Fibroblast of skin of abdomen (primary cell): ENCODE measurements at regions not wholly inside any gene's neighbourhood (a gene's known extent, or its start where the extent isn't known, plus 50 kb on each side); places are given as distances from the start of the nearest gene placed in this dataset.
"Not testable (repeated sequence)": the region's sequence is repeated elsewhere in the genome, so short reads cannot be mapped to it uniquely, and the experiment has no call there.

Experiments used
- DNase-seq: peaks from one replicate; pipeline ENCODE4 v3.0.0-alpha.2; 2013

DNA sequence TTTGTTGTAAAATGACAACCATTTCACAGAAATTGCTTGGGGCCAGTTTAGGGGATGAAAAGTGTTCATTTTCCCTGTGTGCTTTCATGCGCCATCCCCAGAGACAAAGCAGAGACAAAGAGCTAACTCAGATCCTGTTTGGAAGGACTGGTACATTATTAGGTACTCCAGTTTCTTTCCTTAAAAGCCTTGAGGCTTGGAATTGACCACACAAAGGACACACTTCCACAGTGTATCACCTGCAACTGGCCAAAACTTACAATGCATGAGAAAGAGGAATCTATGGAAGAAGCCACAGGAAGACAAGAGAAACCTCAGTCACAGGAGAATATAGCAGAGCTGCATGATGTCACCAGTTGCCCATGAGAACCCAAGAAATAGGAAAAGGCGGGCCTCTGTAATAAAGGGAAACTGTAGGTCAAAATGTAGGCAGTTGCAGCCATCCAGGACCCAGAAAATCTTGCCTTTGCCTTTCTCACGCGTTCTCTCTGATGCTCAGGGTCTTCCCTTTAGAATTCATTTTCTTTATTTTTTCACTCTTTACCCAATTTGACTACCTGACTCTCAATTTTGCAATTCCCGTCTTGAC, 339.0 kb downstream of the RMST start:
- no peak for DNase-seq

DNA sequence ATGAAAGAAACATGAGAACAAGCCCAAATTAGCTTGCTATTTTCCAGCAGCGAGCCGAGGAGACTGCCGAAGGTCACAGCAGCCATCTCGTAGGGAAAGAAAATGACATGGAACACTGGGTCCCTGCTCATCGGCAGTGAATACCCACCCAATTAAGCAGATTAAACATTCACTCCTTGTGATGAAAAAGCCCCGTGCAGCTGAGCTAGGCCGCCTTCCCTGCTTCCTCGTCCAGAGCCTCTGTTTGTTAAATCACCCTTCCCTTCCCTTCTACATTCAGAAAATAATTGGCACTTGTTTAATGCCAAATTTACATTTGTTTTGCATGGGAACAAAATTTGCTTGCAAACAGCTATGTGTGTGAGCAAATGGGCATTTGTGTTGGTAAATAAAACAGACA, 342.5 kb downstream of the RMST start:
- no peak for DNase-seq

DNA sequence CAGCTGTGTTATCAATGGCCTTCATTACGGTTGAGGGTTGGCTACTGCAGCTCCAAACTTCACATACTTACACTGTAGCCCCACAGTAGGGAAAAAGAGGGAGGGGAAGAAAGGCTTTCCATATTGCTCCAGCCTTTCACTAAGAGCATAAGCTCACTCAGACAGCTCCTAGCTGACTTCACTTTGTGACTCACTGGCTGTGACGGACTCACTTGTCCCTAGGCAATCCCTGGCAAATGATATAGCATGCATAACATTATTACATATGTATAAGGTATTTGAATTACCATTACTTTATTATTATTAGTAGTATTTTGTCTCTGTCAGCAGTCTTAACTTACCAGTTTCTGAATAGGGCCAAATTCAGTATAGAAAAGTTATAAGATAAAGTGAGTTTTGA, 350.7 kb downstream of the RMST start:
- DNase-seq: no peak

DNA sequence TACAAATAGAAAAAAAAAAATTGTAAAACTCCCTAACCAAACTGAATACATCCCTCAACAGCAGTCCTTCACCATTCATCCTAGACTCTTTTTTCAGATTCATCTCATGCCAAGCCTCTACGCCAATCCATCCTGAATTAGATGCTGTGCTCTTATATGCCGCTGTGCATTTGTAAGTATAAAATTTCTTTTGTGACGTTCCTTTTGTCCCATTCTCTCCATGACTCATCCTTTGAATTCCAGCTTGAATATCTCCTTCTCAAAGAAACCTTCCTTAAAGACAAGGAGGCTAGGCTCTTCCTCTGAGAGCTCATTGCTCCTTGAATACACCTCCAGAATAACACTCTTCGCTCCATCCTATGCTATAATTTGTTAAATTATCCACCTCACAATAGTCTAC, 359.2 kb downstream of the RMST start:
- no peak for DNase-seq

DNA sequence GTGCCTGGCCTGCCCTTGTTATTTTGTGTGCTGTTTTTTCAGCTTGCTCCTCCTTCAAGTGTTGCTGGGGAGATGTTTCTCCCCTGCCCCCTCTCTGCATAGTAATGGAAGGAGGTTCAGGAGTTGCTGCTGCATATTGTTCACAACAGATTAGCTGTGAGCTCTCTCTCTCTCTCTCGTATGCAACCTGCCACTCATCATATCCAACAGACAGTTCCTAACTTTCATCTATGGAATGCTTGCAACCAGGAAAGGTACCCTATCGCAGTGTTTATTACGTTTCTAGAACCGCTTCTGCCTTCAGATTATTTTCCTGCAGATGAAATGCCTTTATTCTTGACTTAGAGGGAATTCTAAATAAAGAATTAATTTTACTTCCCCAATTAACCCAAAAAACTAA, 372.9 kb downstream of the RMST start:
- DNase-seq: no peak

DNA sequence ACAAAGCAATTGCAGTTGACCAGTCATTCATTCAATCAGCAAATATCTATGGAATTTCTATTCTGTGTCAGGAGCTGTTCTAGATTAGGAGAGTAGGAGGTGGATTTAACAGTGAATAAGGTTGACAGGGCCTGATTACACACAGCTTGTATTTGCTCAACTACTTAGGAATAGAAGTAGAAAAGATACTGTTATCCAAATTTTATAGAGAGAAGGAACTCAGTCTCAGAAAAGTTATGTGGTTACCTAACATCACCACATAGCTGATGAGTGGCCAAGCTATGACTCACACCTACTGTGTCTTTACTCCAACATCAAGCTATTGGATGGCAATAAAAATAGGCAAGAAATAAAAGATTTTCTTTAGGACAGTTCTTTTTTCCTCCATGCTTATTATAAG, 374.8 kb downstream of the RMST start:
- DNase-seq: peak; percentile 47

DNA sequence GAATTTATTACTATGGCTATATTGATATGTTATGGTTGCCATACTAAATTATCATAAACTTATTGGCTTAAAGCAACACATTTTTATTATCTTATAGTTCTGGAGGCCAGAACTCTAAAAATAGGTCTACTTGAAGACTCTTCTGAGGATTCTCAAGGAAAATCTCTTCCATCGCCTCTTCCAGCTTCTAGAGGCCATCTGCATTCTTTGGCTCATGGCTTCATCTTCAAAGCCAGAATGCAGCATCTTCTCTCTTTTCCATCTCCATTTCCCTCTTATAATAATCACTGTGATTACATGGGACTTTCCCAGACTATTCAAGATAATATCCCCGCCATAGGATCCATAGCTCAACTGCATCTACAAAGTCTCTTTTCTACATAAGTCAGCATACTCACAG, 385.4 kb downstream of the RMST start:
- no peak for DNase-seq

DNA sequence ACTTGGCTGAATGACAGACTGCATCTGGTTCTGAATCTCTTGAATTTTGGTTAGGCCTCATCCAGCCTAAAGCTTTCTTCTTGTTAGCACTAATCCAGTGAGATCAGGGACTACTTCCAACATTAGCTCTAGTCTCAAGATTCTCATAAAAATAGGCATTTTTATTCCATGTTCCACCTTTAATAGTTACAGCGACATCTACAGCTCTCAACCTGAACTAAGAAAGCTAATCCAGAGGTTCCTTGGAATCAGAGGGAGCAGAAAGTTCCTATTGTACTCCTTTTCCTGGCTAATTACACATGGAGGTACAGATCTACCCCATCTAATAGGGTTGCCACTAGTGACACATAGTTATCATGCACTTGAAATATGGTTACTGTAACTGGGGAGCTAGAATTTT, 391.9 kb downstream of the RMST start:
- no peak for DNase-seq

DNA sequence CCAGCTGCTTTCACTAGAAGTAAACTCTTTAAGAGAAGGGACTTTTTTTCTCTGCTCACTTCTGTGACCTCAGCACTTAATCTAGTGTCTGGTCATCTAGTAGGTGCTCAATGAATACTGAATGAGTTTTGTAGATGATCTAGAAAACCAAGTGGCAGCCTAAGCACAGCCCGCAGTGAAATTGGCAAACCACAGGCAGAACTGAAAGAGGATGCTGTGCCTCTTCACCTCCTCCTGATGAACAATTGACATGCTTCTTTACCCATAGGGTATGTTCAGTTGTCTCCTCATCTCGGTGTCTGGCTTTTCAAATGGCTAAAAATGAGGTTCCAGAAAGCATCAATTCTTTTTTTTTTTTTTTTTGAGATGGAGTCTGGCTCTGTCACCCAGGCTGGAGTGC, 399.5 kb downstream of the RMST start:
- no peak for DNase-seq

DNA sequence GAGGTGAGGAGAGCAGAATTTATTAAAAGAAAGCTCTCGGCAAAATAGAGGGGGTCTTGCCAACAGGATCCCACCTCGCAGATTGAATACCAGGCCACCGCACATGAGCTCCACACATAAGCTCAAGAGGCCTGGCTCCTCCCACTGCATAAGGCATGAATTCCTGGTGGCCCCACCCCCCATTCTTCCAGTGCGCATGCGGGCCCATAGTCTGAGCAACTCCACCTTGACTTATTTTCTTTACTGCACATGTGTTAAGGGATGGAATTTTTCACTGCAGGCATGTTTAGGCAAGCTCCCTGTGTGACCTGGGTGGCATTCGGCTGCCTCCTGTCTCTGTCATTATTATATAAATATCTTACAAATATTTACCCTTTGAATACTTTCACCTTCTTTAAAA, 412.5 kb downstream of the RMST start:
- DNase-seq: no peak

DNA sequence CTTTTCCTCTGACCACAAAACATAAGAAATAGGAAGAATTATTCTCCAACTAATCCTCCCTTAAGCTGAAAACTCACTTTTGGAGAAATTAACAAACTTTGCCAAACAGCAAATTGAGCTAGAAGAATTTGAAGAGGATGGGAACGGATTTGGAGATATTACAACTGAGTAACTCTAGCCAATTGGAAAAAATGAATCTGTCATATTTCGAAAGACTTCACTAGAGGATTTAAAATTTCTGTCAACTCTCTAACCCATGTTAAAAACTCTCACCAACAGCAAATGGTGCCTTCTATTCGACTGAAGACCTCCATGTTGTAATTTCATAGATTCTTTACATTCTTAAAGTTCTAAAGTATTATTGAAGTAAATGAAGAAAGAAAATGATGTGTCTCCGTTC, 414.2 kb downstream of the RMST start:
- DNase-seq: no peak

DNA sequence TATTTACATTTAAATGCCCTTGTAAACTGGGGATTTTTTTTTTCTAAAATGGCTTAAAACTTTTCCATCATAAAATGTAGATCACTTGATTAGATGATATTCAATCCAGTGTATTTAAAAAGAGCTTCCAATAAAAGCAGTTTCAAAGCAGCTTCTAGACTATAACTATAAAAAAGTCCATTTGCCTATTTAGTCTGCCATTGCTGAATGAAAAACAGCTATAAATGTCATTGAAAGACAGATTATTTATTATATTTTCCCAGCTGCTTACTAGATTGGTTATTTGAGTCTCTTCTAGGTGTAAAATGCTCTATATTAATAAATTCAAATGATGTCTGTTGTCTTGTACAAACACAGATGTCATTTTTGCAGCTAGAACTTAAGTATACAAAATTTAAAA, 414.8 kb downstream of the RMST start:
- DNase-seq: no peak

DNA sequence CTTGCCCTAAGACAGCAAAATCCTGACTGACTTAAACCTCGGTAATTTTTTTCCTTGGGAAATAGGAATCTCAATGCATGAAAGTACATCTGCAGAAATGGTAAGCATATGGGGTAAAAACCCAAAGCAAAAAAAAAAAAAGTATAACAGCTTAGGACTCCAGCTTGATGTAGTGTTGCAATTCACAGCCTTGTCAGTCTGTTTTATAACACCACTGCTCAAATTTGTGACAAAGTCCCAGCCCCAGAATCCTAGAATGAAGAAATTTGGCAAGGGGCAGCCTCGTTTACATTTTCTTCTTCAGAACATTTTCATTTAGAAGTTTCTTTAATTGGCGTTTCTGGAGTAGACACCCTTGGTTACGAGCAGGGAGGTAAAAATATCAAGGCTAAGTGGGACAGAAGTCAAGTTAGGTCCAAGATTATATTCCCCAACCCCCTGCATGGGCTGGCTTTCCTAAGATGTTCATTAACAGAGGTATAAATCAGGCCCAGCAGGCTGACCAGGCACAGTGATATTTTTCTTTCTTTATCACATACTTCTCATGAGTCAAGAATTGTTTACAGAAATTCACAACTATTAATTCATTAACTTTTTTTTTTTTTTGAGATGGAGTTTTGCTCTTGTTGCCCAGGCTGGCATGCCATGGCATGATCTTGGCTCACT, 424.0 kb downstream of the RMST start:
- no peak for DNase-seq

DNA sequence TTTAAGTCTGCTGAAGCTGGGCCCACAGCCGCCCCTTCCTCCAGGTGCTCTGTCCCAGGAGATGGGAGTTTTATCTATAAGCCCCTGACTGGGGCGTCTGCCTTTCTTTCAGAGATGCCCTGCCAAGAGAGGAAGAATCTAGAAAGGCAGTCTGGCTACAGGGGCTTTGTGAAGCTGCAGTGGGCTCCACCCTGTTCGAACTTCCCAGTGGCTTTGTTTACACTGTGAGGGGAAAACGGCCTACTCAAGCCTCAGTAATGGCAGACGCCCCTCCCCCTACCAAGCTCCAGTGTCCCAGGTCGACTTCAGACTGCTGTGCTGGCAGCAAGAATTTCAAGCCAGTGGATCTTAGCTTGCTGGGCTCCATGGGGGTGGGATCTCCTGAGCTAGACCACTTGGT, 435.3 kb downstream of the RMST start:
- not testable (repeated sequence) for DNase-seq

DNA sequence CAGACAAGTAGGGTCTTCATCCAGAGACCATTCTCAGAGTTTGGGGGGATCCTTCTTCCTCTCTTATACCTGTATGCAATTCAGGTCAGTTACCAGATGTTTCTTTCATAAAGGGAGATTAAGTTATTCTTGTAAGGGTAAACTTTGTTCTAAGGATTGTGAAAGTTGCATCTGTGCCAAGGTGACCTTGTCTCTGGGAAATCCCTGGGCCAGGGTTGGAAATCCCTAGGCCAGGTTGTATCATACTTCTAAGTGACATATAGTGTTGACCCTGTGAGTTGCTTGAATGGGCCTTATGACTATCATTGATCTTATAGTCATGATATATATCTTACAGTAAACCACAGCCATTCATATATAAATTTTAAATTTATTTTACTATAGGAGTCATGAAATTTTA, 436.9 kb downstream of the RMST start:
- DNase-seq: no peak

DNA sequence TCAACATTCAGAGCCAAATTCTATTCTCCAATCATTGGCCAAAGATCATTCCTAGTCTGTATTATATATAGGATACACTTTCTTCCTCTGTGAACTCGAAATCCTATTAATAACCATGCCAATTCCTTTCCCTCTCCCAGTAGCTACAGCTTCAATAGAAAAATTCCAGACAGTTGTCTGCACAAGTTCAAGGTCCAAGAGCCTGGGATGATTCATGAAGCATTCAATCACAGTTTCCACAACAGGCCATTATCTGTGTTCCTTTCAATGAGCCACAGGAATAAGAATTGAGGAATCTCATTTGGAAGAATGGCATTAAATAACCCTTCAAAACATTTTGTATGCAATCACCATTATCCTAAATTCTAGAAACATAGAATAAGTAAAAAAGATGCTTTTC, 437.4 kb downstream of the RMST start:
- DNase-seq: no peak

DNA sequence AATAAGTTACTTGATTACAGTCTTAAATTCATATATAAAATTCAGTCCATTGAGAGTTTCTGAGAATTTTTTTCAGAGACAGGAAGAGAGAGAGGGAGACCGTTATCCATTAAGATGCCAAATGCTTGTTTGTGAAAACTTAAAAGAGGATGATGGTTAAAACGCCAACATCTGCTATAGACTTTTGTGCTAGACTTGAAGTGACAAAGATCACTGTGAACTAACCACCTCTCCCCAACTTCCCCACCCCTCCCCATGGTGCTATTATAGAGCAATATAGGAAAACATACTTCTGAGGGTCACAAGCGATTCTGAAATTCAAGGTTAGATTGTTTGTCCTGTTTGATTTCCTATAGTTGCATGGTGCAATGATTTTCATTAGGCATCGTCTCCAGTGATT, 440.8 kb downstream of the RMST start:
- DNase-seq: no peak

DNA sequence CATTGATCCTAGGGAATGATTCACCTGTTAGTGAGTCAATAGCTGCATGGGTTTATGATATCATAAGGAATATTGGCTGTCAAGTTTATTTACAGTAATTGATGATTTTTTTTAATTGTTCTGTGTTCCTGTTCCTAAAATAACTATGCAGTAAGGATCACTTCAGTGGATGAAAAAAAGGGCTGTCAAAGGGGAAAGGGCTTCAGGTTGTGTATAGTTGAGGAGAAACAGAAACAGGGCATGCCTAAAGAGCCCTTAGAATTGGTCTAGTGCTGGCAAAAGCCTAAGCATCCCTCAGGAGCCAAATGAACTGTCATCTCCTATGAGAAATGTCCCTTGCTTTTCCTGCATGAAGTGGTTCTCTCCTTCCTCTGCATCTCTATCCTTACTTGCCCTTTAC, 444.9 kb downstream of the RMST start:
- DNase-seq: no peak

DNA sequence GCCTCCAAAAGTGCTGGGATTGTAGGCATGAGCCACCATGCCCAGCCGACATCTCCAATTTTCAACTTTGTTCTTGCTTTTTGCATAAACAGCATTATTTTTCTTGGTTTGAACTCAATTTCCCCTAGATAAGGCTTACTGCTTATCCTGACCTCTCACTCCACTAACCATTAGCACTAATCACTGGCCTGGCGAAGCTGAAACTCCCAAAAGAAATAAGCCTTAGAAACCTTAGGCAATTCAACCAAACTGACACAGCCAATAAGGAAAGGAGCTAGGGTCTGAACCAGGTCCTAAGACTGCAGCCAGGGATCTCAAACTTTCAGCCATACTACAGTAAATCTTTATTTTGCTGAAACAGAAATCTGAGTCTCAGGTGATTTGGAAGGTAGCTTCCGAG, 448.0 kb downstream of the RMST start:
- DNase-seq: no peak

DNA sequence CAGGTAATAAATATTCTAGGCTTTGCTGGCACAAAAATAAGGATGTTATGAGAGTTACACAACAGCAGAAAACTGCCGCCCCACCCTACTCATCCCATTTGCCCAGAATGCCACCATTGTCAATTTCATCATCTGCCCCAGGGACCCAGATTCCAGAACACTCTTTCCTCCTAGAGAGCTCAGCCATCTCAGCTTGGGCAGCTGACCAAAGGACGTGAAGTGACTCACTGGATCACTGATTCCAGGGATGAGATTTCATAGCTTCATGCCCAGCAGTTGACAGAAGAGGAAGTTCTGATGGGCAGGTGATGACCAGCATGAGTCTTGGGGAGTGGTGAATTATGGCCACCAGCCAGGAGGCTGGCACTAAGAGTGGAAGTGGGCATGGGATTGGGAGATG, 450.3 kb downstream of the RMST start:
- DNase-seq: peak; percentile 1

DNA sequence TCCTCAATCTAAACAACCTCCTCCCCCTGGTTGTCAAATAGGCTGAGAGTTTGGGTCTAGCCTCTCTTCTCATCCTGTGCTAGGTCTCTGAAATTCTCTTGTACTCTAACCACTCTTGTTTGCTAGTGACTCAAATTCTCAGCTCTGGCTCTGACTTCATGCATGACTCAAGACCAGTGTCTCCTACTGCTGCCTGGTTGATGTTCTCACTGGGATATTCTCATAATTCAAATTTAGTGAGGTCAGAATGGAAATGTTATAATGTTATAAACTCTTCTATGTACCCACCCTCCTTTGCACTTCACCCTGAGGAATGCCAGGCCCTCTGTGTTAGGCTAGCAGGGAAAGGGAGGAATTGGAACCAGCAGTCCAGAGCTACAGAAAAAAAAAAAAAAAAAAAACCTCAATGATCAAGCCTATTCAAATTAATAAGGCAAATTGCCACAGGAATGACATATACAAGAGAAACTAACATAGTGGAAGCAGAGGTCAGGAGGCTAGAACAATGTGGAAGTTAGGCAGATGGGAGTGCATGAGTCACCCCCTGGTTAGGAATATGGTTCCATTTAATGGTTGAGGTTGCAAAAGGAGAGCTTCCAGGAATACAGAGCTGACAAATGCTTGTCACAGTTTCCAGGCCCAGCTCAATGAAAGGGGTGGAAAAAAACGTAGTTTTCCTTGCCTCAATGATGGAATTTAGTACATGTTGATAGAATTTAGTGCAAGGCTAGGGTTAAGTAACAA, 459.5 kb downstream of the RMST start:
- DNase-seq: peak; percentile 94

DNA sequence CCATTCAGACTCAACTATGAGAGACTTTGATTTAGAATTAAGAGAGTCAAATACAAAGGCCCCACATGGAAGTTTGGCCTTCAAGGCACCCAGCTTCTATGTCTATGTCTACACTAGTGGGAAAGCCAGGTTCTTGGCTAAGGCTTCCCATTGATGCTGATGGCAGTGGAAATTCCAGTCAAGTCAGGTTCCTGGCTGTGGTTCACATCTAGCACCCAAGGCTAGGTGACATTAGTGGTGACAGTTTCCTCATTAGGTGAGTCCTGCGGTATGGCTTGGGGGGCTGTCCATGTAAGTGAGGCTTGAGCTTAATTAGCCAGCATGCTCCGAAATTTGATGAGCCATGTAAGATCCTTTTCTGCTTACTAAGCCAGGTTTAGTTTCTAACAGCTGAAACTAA, 460.9 kb downstream of the RMST start:
- DNase-seq: no peak

DNA sequence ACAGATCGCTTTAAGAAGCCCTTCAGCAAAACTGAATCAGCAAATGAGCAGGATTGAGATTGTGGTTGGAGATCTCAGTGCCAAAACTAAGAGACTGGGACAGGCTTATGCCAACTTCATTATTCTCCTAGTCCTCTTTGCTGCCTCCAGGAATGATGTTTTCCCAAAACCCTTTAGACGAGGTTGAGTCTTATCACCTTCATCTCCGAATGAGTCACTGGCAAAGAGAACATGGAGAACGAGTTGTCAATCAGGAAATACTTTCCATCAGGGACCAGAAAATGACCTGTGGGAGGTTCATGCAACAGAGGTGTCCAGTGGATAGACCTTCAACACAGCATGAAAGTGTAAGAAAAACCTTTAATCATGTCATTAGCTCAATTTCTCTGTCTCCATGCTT, 461.5 kb downstream of the RMST start:
- no peak for DNase-seq

DNA sequence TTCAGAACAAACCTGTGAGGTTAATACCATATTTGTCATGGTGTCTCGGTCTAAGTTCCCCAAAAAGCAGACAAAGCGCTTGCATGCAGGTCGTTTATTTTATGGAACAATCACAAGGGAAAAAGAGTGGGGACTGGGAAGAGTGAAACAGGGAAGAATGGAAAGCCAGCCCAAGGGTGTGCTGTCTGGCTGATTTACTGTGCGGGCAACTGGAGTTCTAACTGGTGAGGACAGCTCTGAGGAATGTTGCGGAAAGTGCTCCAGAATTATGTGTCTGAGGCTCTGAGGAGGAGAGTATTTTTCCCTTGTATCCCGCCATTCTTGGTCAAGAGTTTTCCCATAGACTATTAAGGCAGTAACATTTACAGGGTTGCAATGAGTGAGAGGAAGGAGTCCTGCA, 465.4 kb downstream of the RMST start:
- peak; percentile 31 for DNase-seq
